Left renal pelvis (tissue), 4 donors: ENCODE measurements at regions not wholly inside any gene's neighbourhood (a gene's known extent, or its start where the extent isn't known, plus 50 kb on each side); places are given as distances from the start of the nearest gene placed in this dataset.

ENCODE experiments used
- DNase-seq, 4 donors: peaks; one replicate each; pipeline ENCODE4 v3.0.0-alpha.2; 2013; ENCODE audit warnings: low read depth in 4 of 4, low spot score in 3 of 4

DNA sequence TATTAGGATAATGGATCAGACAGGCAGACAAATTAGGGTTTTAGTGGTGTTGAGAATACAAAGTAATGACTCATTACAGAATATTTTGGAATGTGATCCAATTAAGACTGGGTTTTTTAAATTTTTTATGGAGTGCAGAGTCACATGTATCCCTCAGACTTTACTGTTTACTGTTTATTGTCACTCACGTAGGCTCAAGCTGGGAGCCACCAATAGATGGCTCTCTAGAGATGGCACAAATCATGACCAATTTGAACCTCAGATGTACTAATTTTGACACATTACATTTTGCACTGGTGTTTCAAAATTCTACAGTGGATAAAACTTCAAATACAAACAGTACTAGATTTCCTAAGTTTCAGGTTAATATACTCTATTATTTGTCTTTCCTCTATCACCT is 53.6 kb upstream of the ANO3 start:
- no peak for DNase-seq
